Vagina (tissue), 2 donors: ENCODE measurements at regions not wholly inside any gene's neighbourhood (a gene's known extent, or its start where the extent isn't known, plus 50 kb on each side); places are given as distances from the start of the nearest gene placed in this dataset.

ENCODE experiments used
- POLR2A ChIP-seq, 2 donors: fragments of 450-650 bp; IDR thresholded peaks; one replicate each; pipeline ENCODE4 v1.6.1; 2017; ENCODE audit warnings: antibody characterized with exemption in 2 of 2, mild to moderate bottlenecking in 2 of 2, moderate library complexity in 2 of 2
- POLR2AphosphoS5 ChIP-seq, 2 donors: sonication (generic); formaldehyde crosslinking; IDR thresholded peaks; one replicate each; pipeline ENCODE4 v1.9.0; 2017; ENCODE audit warnings: antibody characterized with exemption in 2 of 2, mild to moderate bottlenecking in 2 of 2, low read depth in 1 of 2; ENCODE audit not compliant: insufficient read depth in 1 of 2
- TF ChIP-seq, protein P1 (sequence below), 3 experiments: fragments of 450-650 bp in 2 of 3; fragments of 200-600 bp in 1 of 3; sonication (generic) in 1 of 3; IDR thresholded peaks; one replicate each; pipeline ENCODE4 v1.5.1; 2017 to 2019; ENCODE audit warnings: antibody characterized with exemption in 3 of 3, mild to moderate bottlenecking in 2 of 3, moderate library complexity in 2 of 3

DNA sequence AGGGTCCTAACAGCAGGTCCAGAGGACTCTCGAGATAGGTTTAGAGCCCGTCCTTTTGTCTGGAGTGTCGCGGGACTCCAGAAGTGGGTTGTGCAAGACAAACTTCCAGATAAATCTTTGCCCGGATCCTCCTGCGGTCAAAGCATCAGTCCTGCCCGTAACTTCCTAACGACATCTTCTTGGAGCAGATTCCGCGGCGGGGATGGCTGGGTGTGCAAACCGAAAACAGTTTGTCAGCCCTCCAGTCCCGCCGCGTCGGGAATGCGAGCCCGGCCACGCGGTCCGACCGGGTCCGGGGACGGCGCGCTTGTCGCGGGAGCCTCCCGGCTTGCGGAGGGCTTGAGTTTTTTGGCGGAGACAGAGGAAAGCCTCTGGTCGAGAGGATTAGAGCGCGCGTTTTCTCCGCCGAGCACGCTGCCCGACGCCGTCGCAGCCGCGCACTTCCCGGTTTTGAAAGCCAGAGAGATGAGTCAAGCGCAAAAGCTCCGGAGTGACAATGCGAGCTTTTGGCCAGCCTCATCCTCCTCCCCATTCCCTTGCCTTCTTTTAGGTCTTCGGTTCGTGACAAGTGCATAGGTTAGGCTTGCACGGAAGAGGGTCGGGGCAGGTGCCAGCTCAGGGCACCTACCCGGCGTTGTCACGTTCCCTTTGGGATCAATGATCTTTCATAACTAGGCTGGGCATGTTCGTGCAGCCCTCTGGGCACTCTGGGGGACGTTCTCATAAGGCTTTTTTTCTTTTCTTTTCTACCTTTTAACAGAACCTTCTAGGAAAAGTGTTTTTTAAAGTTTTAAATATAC lies 91.3 kb upstream of the PRDM1 start:
- TF ChIP-seq, protein P1, sequence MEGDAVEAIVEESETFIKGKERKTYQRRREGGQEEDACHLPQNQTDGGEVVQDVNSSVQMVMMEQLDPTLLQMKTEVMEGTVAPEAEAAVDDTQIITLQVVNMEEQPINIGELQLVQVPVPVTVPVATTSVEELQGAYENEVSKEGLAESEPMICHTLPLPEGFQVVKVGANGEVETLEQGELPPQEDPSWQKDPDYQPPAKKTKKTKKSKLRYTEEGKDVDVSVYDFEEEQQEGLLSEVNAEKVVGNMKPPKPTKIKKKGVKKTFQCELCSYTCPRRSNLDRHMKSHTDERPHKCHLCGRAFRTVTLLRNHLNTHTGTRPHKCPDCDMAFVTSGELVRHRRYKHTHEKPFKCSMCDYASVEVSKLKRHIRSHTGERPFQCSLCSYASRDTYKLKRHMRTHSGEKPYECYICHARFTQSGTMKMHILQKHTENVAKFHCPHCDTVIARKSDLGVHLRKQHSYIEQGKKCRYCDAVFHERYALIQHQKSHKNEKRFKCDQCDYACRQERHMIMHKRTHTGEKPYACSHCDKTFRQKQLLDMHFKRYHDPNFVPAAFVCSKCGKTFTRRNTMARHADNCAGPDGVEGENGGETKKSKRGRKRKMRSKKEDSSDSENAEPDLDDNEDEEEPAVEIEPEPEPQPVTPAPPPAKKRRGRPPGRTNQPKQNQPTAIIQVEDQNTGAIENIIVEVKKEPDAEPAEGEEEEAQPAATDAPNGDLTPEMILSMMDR (IDR thresholded peaks at IDR 0.05): no peak
- TF ChIP-seq POLR2AphosphoS5 (IDR thresholded peaks at IDR 0.05; ENCODE audit: insufficient read depth in 1 of 2, low read depth in 1 of 2) (peak in 1 of 2 donors; percentile 89), POLR2A (IDR thresholded peaks at IDR 0.05) (peak in 1 of 2 donors; percentile 37)
